GM19395 (cell line): ENCODE measurements at regions not wholly inside any gene's neighbourhood (a gene's known extent, or its start where the extent isn't known, plus 50 kb on each side); places are given as distances from the start of the nearest gene placed in this dataset.
"Not testable (repeated sequence)": the region's sequence is repeated elsewhere in the genome, so short reads cannot be mapped to it uniquely, and the experiment has no call there.

Experiments
- ATAC-seq: cut with Tn5 transposase; IDR thresholded peaks from one replicate; pipeline ENCODE4 v1.9.1; 2021; ENCODE audit warnings: mild to moderate bottlenecking, moderate library complexity; ENCODE audit not compliant: unreplicated experiment

DNA sequence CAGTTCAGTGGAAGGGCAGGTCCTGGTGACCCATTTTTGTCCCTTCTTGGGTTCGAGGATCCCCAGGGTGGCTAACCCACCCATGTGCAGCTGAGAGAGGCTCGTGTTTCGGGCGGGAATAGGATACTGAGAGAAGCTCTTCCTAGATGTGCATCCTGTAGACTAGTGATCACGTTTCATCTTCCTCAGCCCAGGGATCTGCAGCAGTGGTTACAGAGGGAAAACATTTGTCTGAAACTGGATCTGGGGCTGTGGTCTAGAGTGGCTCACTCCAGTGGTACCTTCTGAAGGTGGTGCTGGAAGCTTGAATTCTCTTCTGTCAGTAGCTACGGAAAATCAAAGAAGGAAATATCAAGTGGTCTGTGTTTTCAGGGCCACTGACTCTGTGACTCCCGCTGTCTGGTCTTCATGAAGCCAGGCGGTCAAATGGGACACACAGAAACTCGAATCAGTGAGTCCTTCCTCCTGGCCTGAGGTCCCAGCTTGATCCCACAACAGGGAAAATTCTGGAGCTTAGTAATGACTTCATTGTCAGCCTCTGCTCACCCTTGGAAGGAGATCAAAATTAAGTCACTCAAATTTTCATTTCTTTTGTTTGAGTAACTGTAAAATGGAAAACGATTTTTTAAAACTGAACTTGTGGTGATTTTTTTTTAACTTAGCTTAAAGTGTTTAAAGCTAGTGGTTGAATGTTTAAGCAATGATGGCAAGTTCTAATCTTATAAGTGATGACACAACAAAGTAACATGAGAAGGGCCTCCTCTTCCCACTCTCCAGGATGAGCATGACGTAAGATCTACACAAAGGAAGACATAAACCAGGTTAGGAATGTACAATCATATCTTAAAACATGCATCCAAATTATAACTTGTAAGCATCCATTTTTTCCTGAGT lies 469.3 kb upstream of the KLF6 start:
- no peak for ATAC-seq

DNA sequence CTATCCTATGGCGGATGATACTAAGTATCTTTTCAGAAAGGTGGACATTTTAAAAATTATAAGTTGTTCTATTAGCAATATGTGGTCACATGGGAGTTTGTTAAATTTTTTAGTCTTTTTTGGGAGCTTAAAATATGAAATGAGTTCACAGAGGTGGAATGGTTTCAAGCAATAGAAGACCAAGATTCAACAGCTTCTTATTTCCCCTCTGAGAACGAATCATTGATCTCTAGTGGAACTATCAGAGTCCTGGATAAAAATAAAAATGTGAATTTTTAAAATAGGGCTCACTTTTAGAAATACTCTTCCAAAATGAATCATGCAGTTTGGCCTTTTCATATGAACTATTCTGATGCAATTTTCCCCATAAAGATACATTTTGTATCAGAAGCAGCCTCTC lies 467.7 kb upstream of the KLF6 start:
- no peak for ATAC-seq

DNA sequence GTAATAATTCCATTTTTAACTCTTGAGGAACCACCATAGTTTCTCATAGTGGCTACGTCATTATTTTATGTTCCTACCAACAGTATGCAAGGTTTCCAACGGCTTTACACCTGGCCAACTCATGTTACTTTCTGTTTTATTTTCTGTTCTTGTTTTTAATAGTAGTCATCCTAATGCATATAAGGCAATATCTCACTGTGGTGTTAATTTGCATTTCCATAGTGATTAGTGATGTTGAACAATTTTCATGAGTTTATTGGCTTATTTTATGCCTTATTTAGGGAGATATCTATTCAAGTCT lies 465.5 kb upstream of the KLF6 start:
- peak; percentile 67 for ATAC-seq

DNA sequence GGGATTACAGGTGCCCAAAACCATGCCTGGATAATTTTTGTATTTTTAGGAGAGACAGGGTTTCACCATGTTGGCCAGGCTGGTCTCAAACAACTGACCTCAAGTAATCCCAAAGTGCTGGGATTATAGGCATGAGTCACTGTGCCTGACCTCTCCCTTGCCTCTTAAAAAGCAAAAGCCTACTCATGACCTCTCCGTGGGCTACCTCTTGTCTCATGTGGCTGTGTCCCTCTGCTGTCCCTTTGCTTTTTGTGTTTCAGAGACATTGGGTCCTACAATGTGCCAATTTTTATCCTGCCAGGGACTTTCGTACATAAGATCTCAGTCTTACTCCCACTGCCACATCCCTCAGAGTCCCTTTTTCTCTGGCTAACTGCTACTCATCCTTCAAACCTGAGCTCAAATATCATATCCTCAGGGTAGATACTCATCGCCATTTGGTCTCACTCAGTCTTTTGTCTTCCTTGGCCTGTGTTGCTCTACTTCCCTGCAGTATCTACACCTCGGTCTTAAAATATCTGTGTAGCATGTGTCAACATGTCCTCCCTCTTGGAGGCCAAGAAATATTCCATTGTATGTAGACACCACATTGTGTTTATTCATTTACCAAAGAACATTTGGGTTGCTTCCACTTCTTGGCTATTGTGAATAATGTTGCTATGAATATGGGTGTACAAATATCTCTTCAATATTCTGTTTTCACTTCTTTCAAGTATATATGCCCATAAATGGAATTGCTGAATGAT lies 465.0 kb upstream of the KLF6 start:
- no peak for ATAC-seq

DNA sequence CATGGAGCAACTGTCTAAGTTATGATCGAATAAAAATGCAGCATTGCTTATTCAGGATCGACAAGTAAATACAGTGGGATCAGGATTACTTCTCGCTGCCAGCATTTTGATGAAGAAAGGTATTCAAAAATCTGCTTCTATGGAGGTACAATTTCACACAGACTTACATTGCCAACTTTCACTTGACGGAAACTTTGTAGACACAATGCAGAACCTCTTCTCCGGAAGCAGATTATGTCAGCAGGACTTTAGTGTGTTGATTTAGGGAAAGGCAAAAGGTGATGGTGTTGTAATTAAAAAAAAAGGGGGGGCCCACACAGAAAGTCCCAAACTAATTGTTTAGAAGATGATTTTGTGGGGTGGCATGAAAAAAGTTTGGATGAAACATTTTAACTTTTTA lies 462.4 kb upstream of the KLF6 start:
- ATAC-seq, result no peak

DNA sequence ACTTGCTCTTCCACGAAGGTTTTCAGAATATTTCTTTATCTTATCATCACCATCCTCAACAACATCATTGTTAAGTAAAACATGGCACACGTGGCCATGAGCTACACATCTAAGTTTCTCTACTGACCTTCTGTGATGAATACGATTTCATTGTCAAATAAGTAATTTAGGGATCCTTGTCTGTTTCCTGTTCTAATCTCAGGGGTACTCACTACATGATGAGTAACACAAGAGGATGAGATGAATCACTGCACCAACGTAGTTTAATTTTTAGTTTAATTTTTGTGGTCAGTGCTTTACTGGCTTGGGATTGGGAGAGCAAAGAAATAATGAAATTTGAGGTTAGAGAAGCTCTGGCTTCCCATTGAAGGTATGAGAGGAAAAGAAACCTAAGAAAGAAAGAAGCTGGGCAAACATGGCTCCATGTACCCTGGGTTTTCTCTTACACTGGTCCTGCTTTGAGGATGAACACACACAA lies 461.9 kb upstream of the KLF6 start:
- ATAC-seq, result no peak

DNA sequence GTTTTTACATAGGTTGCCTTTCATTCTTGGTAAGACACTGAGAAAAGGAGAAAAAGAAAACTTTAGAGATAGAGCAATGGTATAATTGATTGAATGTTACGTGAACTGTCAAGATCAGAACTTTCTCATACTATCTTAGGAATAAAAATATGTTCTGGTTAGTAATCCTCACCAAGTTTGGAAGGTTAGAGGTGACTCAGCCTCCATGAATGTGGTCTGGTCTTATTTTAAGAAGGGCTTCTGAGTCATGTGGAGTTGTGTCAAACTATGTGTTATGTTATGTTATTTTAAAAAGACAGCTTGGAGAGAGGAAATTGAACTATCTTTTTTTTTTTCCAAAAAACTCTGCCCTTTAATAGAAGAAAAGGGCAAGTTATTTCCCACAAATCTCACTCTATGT lies 458.6 kb upstream of the KLF6 start:
- ATAC-seq, result no peak

DNA sequence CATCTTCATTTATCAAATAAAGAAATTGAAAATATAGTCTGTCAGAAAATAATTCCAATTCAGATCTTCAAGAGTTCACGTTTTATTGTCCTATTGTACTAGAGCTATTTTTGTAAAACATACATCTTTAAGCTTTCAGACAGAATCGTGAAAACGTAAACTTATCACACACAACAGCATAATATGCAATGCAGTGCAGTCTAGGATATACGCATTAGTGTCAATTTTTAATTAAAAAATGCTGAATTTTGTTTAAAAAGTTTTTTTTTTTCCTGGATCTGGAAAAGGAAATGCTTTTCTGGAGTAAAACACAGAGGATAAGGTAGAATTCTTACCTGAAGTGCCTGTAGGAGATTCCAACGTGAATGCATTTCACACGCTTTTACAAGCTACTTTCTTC lies 458.2 kb upstream of the KLF6 start:
- ATAC-seq, result no peak

DNA sequence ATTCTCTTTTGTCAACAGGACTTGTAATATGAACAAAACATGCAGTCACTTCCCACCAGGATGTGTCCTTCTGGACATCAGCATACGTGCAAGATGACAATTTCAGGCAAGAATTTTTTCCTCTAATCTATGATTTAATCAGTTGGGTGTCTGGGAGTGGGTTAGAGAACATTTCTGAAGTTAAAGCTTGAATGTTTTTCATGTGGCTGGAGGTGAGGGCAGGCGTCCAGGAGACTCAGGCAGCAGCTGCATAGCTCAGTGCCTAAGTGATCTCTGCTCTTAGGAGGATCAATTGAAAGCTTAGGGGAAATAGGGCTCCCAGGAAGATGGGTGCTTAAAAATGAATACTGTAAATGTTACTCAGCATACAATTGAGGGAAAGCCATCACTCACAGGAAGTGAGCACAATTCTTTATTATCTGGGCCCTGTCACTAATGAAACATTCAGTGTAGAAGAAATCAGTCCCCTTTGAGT lies 457.6 kb upstream of the KLF6 start:
- no peak for ATAC-seq

DNA sequence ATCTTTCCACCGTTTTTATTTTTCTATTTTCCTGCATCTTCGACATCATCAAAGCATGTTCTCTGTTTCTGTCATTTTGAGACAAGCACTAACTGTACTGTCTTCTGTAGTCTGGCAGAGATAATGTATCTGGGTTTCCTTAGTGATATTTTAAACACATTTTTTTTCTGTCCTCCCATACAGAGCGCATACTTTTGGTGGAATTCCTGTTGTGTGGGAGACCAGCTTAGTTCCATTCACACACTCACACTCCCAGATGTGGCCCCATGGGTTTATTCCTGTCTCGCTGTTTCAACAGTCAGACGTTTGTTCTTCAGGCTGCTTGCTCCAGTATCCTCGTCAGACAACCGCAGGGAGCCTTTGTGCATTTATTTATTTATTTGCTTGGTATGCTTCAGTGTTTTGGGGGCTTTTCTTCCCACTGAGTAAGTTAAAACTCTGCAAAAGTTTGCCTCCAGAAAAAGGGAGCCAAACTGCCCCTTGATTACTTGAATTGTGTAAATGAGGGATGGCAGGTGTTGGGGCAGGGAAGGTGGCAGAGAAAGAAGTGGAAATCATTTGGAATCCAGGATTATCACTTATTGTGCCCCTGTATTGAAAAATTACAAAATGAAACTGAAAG lies 456.8 kb upstream of the KLF6 start:
- no peak for ATAC-seq

DNA sequence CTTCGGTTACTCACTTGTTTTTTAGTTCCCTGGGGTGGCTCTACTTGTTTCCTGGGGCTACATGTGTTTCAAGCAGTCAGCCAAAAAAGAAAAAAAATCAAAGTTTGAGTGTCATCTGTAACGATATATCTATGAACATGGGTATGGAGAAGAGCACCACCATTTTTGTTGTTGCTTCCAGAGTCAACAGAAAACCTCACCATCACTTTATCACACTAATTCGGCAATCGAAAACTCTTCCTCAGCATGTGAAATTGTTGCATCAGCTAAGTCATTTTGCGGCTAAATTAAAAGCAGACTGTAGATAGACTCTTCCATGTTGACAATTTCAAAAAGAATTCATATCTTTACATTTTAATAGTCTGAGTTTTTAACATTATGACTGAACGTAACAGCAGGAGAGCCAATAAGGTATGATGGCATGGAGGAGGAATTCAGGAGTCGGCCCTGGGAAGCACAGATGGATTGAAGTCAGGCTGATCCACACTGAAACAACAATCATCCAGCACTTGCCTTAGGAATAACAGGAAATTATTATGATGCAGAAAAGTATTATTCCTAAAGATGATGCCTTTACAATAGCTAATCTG lies 455.7 kb upstream of the KLF6 start:
- no peak for ATAC-seq

DNA sequence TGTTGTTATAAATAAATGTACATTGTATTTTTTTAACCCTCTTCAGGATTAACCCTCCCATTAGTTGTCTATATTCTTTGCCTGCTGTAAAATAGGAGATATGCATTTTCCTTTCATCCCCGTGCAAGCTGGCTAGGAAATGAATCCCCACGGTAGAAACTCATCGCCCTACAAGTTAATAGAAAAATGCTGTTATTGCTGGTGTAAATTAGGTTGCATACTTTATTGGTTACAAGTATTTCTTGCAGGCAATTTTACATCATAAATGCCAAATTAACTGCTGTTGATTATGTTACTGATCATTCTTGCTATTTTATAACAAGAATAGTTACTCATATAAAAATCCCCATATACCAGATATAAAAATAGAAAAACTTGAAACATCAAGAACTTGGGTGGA lies 454.2 kb upstream of the KLF6 start:
- no peak for ATAC-seq

DNA sequence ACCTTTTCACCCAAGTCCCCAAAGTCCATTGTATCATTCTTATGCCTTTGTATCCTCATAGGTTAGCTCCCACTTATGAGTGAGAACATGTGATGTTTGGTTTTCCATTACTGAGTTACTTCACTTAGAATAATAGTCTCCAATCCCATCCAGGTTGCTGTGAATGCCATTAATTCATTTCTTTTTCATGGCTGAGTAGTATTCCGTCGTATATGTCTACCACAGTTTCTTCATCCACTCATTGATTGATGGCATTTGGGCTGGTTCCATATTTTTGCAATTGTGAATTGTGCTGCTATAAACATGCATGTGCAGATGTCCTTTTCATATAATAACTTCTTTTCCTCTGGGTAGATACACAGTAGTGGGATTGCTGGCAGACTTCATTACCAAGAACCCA lies 451.9 kb upstream of the KLF6 start:
- not testable (repeated sequence) for ATAC-seq

DNA sequence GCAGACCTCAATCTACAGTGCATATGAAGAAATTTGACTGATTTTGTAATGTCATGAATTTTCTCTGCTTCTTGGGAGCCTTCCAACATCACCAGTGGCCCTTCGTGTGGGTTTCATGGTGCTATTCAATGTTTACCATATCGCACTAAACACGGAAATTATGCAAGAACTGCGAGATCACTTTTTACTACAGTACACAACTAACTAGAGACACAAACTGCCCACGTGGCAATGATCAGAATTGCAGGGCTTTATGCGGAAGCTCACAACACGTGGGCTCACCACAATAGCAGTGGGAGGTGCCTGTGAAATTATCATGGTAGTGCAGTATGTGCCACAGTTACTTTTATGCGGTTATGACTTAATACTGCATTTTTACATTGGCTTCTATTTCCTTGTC lies 449.7 kb upstream of the KLF6 start:
- no peak for ATAC-seq

DNA sequence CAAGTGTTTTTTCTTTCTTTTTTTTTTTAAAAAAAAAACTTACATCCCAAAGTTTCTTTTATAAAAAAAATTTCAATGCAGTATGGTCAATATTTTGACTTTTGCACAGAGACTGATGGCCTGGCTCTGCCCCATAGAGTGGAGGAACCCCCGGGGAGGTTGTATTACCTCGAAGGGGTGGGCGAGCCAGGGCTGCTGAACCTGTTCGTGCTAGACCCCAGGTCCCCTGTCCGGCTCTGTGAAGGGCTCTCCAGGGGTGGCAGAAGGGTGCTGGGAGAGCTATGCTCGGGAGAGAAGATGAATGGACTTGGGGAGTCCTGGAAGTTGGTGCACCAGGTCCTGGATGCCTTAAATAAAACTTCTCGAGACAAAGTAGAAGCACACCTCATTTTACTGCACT lies 446.4 kb upstream of the KLF6 start:
- ATAC-seq, result no peak

DNA sequence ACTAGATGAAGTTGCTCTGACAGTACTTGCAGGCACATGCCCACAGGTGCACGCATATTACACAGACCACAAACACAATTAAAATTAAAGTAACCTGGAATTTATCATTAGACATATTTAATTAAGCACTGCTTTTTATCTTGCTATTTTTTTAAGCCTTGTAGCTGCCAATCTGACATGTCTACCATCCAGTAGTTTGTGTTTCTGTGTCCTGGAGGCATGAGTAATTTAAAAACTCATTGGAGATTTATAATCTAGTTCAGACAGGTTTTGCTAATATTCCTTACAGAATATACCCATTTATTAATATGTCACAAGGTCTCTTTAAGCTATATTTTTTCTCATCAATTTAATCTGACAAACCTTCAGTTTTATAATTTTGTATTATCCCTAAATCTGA lies 445.0 kb upstream of the KLF6 start:
- no peak for ATAC-seq

DNA sequence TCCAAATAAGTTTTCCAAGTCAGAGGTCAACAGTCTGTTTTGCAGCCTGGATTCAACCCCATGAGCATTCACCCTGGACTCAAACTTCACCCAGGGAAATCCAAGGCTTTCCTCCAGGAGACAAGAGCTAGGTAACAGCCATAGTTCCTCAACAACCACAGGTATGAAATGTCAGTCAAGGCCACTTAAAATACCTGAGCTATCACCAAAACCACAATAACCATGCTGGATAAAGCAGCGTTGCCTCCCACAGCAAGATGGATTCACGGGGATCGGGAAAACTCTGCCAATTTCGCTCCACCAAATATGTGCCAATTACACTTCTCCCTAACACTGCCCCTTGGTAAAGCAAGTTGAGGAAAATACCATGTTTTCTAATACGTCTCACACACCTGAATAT lies 444.1 kb upstream of the KLF6 start:
- ATAC-seq, result no peak

DNA sequence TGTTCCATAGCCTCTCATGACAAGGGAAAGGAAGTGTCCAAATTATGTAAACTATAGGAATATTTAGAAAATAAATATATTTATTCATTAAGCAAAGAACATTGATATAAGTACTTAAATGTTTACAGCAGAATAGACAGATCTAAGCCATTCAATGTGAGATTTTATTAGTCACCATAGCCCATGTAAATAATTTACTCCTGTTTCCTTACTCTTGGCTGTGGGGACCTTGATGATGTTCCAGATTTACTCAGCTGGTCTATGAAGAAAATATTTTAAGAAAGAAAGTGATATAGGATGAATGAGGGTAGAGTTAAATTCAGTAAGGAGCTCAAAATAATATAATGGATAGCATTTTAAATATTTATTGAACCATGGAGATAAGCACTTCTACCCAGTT lies 442.6 kb upstream of the KLF6 start:
- no peak for ATAC-seq

DNA sequence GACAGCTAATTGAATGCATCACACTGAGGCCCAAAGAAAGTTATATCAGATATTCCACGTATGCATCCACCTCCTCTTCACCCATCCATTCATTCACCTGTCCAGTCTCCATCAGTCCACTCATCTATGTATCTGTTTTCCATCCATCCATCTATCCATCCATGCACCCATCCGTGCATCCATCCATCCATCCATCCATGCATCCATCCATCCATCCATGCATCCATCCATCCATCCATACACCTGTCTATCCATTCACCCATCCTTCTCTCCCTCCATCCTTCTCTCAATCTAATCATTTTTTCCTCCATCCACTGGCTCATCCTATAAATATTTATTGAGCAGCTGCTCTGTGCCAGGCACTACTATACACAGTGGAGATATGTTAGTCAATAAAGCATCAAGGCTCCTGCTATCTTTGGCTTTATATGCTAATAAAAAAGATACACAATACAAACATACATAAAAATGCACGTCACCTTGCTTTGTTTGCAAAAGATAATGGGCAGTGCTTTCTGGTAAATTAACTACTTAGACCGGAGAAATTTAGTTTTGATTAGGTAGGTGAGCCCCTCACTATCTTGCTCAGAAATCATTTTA lies 442.0 kb upstream of the KLF6 start:
- no peak for ATAC-seq

DNA sequence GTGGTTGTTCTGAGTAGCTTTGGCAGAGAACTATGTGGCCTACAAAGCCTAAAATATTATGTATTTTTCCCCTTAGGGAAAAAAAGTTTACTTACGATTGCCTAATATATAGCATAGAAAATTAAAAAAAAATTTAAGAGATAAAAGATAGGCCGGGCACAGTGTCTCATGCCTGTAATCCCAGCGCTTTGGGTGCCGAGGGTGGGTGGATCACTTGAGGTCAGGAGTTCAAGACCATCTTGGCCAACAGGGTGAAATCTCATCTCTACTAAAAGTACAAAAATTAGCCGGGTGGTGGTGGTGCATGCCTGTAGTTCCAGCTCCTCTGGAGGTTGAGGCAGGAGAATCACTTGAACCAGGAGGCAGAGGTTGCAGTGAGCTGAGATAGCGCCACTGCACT lies 439.2 kb upstream of the KLF6 start:
- no peak for ATAC-seq

DNA sequence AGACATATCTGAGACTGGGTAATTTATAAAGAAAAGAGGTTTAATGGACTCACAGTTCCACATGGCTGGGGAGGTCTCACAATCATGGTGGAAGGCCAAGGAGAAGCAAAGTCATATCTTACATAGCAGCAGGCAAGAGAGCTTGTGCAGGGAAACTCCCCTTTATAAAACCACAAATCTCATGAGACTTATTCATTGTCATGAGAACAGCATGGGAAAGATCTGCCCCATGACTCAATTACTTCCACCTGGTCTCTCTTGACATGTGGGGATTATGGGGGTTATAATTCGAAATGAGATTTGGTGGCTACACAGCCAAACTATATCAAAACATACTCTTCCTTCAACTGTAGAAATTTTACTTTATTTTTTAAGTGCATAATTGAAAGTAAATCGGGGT lies 436.3 kb upstream of the KLF6 start:
- ATAC-seq, result not testable (repeated sequence)
